ENCODE measurements at regions not wholly inside any gene's neighbourhood (a gene's known extent, or its start where the extent isn't known, plus 50 kb on each side); places are given as distances from the start of the nearest gene placed in this dataset.
A peak's percentile ranks its signal among the peaks of the same experiment; 100 is the strongest.

GRCh38 chr21:35624901-35625300 lies 435.4 kb downstream of the SETD4 start:
- Mint-ChIP-seq H3K27ac (no peak overlapping the region), H3K4me1 (no peaks in the 10 kb centered on the region), H3K36me3 (no peaks in the 10 kb centered on the region), H3K27me3 (peaks cover 4% of the 10 kb centered on the region), H3K4me3 (no peak overlapping the region), H3K9me3 (no peaks in the 10 kb centered on the region)

DNA sequence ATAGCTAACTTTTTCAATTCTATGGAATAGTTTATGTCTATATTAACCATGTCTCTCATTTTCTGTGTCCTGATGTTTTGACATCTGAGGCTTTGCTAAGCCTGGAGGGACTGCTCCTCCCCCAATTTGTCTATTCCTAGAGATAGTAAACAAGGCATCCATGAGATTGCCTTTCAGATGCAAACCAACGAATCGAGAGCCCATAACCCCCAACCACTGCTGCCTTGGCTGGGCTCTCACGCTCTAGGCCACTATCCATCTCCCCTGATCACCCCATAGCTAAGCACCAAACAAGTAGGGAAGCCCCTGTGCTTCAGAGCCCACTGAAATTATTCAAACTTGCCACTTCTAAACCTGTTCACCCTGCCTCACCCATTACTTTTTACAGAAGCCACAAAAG lies 437.7 kb downstream of the SETD4 start:
- Mint-ChIP-seq H3K4me3 (no peak overlapping the region), H3K27me3 (peaks cover 2% of the 10 kb centered on the region), H3K4me1 (no peaks in the 10 kb centered on the region), H3K9me3 (no peaks in the 10 kb centered on the region), H3K36me3 (no peaks in the 10 kb centered on the region), H3K27ac (no peak overlapping the region)

- Mint-ChIP-seq H3K4me3 (no peak overlapping the region), H3K9me3 (no peaks in the 10 kb centered on the region), H3K4me1 (peaks cover 0 to 2% (median 0%) of the 10 kb centered on the region in 3 donors), H3K27ac (no peak overlapping the region), H3K36me3 (no peaks in the 10 kb centered on the region), H3K27me3 (peaks cover 2% of the 10 kb centered on the region)
Measured at GRCh38 chr21:35619184-35619583, 441.1 kb downstream of the SETD4 start.

- H3K9me3 Mint-ChIP-seq = no peaks in the 10 kb centered on the region
- peaks cover 3% of the 10 kb centered on the region for H3K36me3 Mint-ChIP-seq
- H3K27ac Mint-ChIP-seq = no peak overlapping the region
- H3K4me3 Mint-ChIP-seq = no peak overlapping the region
- H3K27me3 Mint-ChIP-seq = peaks cover 2% of the 10 kb centered on the region
- peaks cover 0 to 2% (median 0%) of the 10 kb centered on the region in 3 donors for H3K4me1 Mint-ChIP-seq
Measured at GRCh38 chr21:35617491-35617890, 442.8 kb downstream of the SETD4 start.

GRCh38 chr21:35616090-35616489 lies 444.2 kb downstream of the SETD4 start:
- peaks cover 3% of the 10 kb centered on the region for H3K36me3 Mint-ChIP-seq
- peaks cover 3% of the 10 kb centered on the region for H3K27me3 Mint-ChIP-seq
- no peak overlapping the region for H3K4me3 Mint-ChIP-seq
- H3K27ac Mint-ChIP-seq = no peak overlapping the region
- no peaks in the 10 kb centered on the region for H3K9me3 Mint-ChIP-seq
- peaks cover 0 to 2% (median 0%) of the 10 kb centered on the region in 3 donors for H3K4me1 Mint-ChIP-seq

DNA sequence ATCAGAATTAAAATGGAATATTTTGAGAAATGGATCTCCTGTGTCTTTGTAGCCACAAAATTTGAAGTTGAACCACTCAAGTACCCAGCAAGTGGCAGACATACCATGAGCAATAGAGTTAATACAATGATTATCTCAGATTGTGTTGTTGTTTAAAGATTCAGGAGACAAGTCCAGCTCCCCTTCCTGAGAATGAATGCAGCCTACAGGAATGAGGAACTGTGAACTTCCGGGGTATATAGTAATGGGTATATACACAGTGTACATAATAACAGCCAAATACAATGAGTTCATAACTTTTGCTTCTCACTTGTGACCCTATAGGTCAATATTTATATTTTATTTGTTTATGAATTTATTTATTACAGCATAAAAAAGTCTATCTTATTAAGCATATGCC lies 445.0 kb downstream of the SETD4 start:
- H3K27me3 Mint-ChIP-seq = peaks cover 3% of the 10 kb centered on the region

GRCh38 chr21:35614396-35614921 lies 445.9 kb downstream of the SETD4 start:
- H3K4me1 Mint-ChIP-seq = peaks cover 0 to 2% (median 0%) of the 10 kb centered on the region in 3 donors
- no peaks in the 10 kb centered on the region for H3K9me3 Mint-ChIP-seq
- H3K27ac Mint-ChIP-seq = no peak overlapping the region
- H3K36me3 Mint-ChIP-seq = peaks cover 3% of the 10 kb centered on the region
- no peak overlapping the region for H3K4me3 Mint-ChIP-seq
- peaks cover 3% of the 10 kb centered on the region for H3K27me3 Mint-ChIP-seq

More for the DNA sequence above, 445.0 kb downstream of the SETD4 start:
- Mint-ChIP-seq H3K27ac (no peak overlapping the region), H3K4me1 (peaks cover 0 to 2% (median 0%) of the 10 kb centered on the region in 3 donors), H3K36me3 (peaks cover 3% of the 10 kb centered on the region), H3K4me3 (no peak overlapping the region), H3K9me3 (no peaks in the 10 kb centered on the region)

DNA sequence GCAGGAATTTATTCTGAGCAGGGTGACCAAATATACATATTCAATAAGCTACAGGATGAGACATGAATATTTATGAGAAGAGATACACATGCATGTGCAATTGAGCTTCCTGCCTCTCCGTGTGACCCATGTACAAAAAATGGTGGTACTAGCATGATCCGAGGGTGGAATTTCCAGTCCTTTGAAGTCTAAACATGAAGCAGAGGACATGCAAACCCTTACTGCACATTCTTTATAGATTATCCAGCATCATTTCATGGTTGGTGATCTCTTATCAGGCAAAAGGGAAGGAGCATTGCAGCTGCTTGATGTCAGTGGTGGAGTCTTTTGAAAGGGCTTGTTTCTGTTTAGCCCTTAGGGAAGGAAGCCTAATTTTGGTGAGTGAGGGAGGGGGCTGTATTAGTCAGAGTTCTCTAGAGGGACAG lies 448.6 kb downstream of the SETD4 start:
- Mint-ChIP-seq H3K27me3 (peaks cover 4% of the 10 kb centered on the region), H3K4me1 (peaks cover 0 to 2% (median 0%) of the 10 kb centered on the region in 3 donors), H3K9me3 (peaks cover 0 to 7% (median 5%) of the 10 kb centered on the region in 3 donors), H3K4me3 (no peak overlapping the region), H3K36me3 (peaks cover 3% of the 10 kb centered on the region), H3K27ac (no peak overlapping the region)

DNA sequence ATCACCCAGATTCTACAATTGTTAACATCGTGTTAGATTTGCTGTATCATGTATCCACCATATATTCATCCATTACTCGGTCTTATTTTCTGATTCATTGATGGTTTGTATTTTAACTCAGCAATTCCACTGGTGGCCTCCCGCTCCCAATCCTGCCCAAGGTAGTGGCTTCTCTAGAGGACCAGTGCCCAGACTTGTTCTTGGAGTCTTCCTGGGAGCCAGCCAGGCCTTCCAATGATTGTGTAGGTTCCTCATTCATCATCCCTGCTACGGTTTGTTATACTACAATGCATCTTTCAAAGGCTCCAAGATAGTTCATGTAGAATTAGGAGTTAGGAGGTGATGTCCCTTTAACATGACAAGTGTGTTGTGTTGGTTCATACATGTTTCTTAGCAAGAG lies 451.1 kb downstream of the SETD4 start:
- H3K36me3 Mint-ChIP-seq = peaks cover 3% of the 10 kb centered on the region
- peaks cover 4% of the 10 kb centered on the region for H3K27me3 Mint-ChIP-seq
- no peak overlapping the region for H3K4me3 Mint-ChIP-seq
- H3K27ac Mint-ChIP-seq = no peak overlapping the region
- no peaks in the 10 kb centered on the region for H3K4me1 Mint-ChIP-seq
- H3K9me3 Mint-ChIP-seq = peaks cover 0 to 13% (median 8%) of the 10 kb centered on the region in 3 donors

GRCh38 chr21:35607406-35607805 lies 452.9 kb downstream of the SETD4 start:
- peaks cover 2% of the 10 kb centered on the region for H3K36me3 Mint-ChIP-seq
- peaks cover 0 to 4% (median 0%) of the 10 kb centered on the region in 3 donors for H3K4me1 Mint-ChIP-seq
- peaks cover 4% of the 10 kb centered on the region for H3K27me3 Mint-ChIP-seq
- H3K9me3 Mint-ChIP-seq = peaks cover 0 to 13% (median 8%) of the 10 kb centered on the region in 3 donors
- H3K27ac Mint-ChIP-seq = no peak overlapping the region
- H3K4me3 Mint-ChIP-seq = no peak overlapping the region

- H3K4me3 Mint-ChIP-seq = no peak overlapping the region
- no peak overlapping the region for H3K27ac Mint-ChIP-seq
- peaks cover 3% of the 10 kb centered on the region for H3K27me3 Mint-ChIP-seq
- H3K9me3 Mint-ChIP-seq = peaks cover 0 to 13% (median 8%) of the 10 kb centered on the region in 3 donors
- H3K36me3 Mint-ChIP-seq = peaks cover 2% of the 10 kb centered on the region
- H3K4me1 Mint-ChIP-seq = peaks cover 0 to 4% (median 2%) of the 10 kb centered on the region in 3 donors
Measured at GRCh38 chr21:35606578-35606977, 453.7 kb downstream of the SETD4 start.

GRCh38 chr21:35606146-35606545 lies 454.2 kb downstream of the SETD4 start:
- peaks cover 3% of the 10 kb centered on the region for H3K27me3 Mint-ChIP-seq
- H3K27ac Mint-ChIP-seq = no peak overlapping the region
- H3K36me3 Mint-ChIP-seq = peaks cover 2% of the 10 kb centered on the region
- peaks cover 0 to 13% (median 8%) of the 10 kb centered on the region in 3 donors for H3K9me3 Mint-ChIP-seq
- peaks cover 0 to 4% (median 2%) of the 10 kb centered on the region in 3 donors for H3K4me1 Mint-ChIP-seq
- H3K4me3 Mint-ChIP-seq = no peak overlapping the region

GRCh38 chr21:35603494-35603893 lies 456.8 kb downstream of the SETD4 start:
- Mint-ChIP-seq H3K9me3 (peaks cover 0 to 13% (median 8%) of the 10 kb centered on the region in 3 donors), H3K27ac (peak overlapping the region in 1 of 3 donors; percentile 27), H3K27me3 (no peaks in the 10 kb centered on the region), H3K36me3 (peaks cover 2% of the 10 kb centered on the region), H3K4me1 (peaks cover 0 to 4% (median 2%) of the 10 kb centered on the region in 3 donors), H3K4me3 (no peak overlapping the region)

DNA sequence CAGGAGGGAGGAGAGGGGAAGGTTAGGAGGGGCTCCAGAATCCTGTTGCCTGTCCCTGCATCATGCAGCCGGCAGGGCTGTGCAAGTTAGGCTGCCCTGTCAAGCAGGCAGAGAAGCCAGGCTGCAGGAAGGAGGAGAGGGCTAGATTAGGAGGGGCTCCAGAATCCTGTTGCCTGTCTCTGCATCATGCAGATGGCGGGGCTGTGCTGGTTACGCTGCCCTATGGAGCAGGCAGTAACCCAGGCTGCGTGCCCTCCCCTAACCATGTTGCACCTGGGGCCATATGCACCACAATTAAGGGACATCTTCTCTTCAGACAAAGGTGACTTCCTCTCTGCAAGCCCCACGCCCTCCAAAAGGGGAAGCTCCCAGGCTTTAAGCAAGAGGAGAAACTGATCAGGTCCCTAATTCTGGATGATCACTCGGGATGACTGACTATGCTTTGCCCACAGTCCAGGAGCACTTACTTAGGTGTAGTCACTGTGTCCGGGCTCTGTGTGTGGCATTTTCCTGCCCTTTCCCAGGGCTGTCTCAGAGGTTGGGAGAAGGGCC lies 457.4 kb downstream of the SETD4 start:
- Mint-ChIP-seq H3K36me3 (peaks cover 2% of the 10 kb centered on the region), H3K9me3 (peaks cover 0 to 13% (median 8%) of the 10 kb centered on the region in 3 donors), H3K4me3 (no peak overlapping the region), H3K27ac (no peak overlapping the region), H3K27me3 (no peaks in the 10 kb centered on the region), H3K4me1 (peaks cover 0 to 4% (median 2%) of the 10 kb centered on the region in 3 donors)

GRCh38 chr21:35601211-35601610 lies 459.1 kb downstream of the SETD4 start:
- H3K27ac Mint-ChIP-seq = no peak overlapping the region
- peaks cover 0 to 4% (median 2%) of the 10 kb centered on the region in 3 donors for H3K4me1 Mint-ChIP-seq
- H3K9me3 Mint-ChIP-seq = peaks cover 0 to 2% (median 2%) of the 10 kb centered on the region in 3 donors
- no peak overlapping the region for H3K4me3 Mint-ChIP-seq
- no peaks in the 10 kb centered on the region for H3K27me3 Mint-ChIP-seq
- H3K36me3 Mint-ChIP-seq = peaks cover 2% of the 10 kb centered on the region

DNA sequence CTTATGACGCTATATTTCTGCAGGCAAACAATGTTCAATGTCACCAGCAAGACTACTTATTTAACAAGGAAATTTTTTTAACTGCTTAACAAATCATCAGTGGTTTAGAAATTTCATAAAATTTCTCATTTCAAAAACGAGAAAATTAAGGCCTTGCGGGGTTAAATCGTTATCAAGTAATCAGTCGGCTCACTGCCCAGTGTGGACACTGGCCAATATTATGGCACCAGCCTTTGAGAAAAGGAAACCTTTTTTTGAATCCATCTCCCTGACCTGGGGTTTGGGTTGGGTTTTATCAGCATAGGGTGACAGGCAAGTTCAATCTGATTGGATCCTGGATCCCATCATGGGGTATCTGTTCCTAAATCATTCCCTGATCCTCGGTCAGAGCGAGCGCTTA lies 461.2 kb downstream of the SETD4 start:
- H3K36me3 Mint-ChIP-seq = peaks cover 2% of the 10 kb centered on the region
- H3K27ac Mint-ChIP-seq = no peak overlapping the region
- H3K9me3 Mint-ChIP-seq = no peaks in the 10 kb centered on the region
- H3K4me3 Mint-ChIP-seq = no peak overlapping the region
- H3K27me3 Mint-ChIP-seq = peaks cover 4% of the 10 kb centered on the region
- H3K4me1 Mint-ChIP-seq = peaks cover 0 to 4% (median 2%) of the 10 kb centered on the region in 3 donors

All from IgD-negative memory B cell (primary cell).